GM10266 (cell line): ENCODE measurements at regions not wholly inside any gene's neighbourhood (a gene's known extent, or its start where the extent isn't known, plus 50 kb on each side); places are given as distances from the start of the nearest gene placed in this dataset.

Experiments used
- DNase-seq: peaks from one replicate; pipeline ENCODE4 v3.0.0; 2012; ENCODE audit errors: extremely low spot score
- CTCF ChIP-seq: IDR thresholded peaks from 2 replicates; pipeline ENCODE4 v1.5.1; 2012; ENCODE audit warnings: mild to moderate bottlenecking, low read depth; ENCODE audit not compliant: control insufficient read depth, insufficient read depth; ENCODE audit errors: missing control alignments

GRCh38 chr2:4356109-4356508 lies 652.7 kb downstream of the DCDC2C start:
- DNase-seq = no peak
- no peak for TF ChIP-seq CTCF

- TF ChIP-seq CTCF = no peak
- DNase-seq = no peak
Observed at GRCh38 chr2:4356541-4356940, 653.2 kb downstream of the DCDC2C start.

GRCh38 chr2:4357121-4357520 lies 653.7 kb downstream of the DCDC2C start:
- no peak for DNase-seq
- TF ChIP-seq CTCF = no peak

- no peak for TF ChIP-seq CTCF
- DNase-seq = no peak
Observed at GRCh38 chr2:4358837-4359236, 655.5 kb downstream of the DCDC2C start.

- no peak for DNase-seq
- TF ChIP-seq CTCF = no peak
Observed at GRCh38 chr2:4368907-4369306, 665.5 kb downstream of the DCDC2C start.

- TF ChIP-seq CTCF = no peak
- DNase-seq = no peak
Observed at GRCh38 chr2:4369826-4370419, 666.5 kb downstream of the DCDC2C start.

GRCh38 chr2:4370422-4371090 lies 667.2 kb downstream of the DCDC2C start:
- no peak for TF ChIP-seq CTCF
- no peak for DNase-seq
